ENCODE measurements at regions not wholly inside any gene's neighbourhood (a gene's known extent, or its start where the extent isn't known, plus 50 kb on each side); places are given as distances from the start of the nearest gene placed in this dataset.

DNA sequence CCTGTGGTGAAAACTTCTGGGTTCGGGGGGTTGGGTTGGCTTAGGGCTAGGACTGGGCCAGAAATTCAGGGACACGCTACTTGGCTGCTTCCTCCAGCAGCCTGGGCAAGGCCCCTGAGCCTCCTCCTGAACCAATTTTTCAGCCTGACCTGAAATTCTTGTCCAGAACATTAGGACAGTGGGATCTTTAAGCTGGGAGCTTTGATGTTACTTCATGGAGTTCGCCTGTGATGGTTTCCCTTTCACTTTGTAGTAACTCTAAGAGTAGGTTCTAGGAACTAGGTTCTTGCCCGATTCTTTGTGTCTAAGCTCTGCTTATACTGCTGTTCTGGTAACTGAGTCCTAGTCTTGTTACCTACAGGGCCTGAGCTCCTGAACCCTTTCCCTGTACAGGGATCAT is 75.3 kb downstream of the S1PR1 start:
- no peak overlapping the region for H3K27ac ChIP-seq
- no peak overlapping the region for H3K4me3 ChIP-seq
- intact Hi-C loops (cut with DNase I), result loop anchor here (5.0 kb wide), 1 partner anchor 45 kb away; no protein-coding TSS in a partner anchor
- H3K9ac ChIP-seq (ENCODE audit: low read depth in 2 of 2, low read length in 2 of 2), result no peak overlapping the region
- peaks cover 3% of the 10 kb centered on the region for H3K4me1 ChIP-seq
- no peaks in the 10 kb centered on the region for H3K9me3 ChIP-seq
- no peak for TF ChIP-seq CTCF (IDR thresholded peaks at IDR 0.05)
- H3K36me3 ChIP-seq, result no peaks in the 10 kb centered on the region
- no peaks in the 10 kb centered on the region for H3K27me3 ChIP-seq
- DNase-seq, result no peak

- peaks cover 3% of the 10 kb centered on the region for H3K4me1 ChIP-seq
- no peak for DNase-seq
- H3K36me3 ChIP-seq, result no peaks in the 10 kb centered on the region
- no peak overlapping the region for H3K27ac ChIP-seq
- no peak overlapping the region for H3K9ac ChIP-seq (ENCODE audit: low read depth in 2 of 2, low read length in 2 of 2)
- H3K9me3 ChIP-seq, result no peaks in the 10 kb centered on the region
- no peak overlapping the region for H3K4me3 ChIP-seq
- intact Hi-C loops (cut with DNase I), result loop anchor here (5.0 kb wide), 1 partner anchor 44 kb away; no protein-coding TSS in a partner anchor
- no peaks in the 10 kb centered on the region for H3K27me3 ChIP-seq
- no peak for TF ChIP-seq CTCF (IDR thresholded peaks at IDR 0.05)
Measured at GRCh38 chr1:101313356-101313755, 76.5 kb downstream of the S1PR1 start.

GRCh38 chr1:101314244-101314643 is 77.4 kb downstream of the S1PR1 start:
- peaks cover 3% of the 10 kb centered on the region for H3K4me1 ChIP-seq
- H3K36me3 ChIP-seq, result no peaks in the 10 kb centered on the region
- H3K9me3 ChIP-seq, result no peaks in the 10 kb centered on the region
- no peak overlapping the region for H3K27ac ChIP-seq
- intact Hi-C loops (cut with DNase I), result loop anchor here (5.0 kb wide), 1 partner anchor 43 kb away; no protein-coding TSS in a partner anchor
- no peak for TF ChIP-seq CTCF (IDR thresholded peaks at IDR 0.05)
- DNase-seq, result no peak
- H3K4me3 ChIP-seq, result no peak overlapping the region
- no peaks in the 10 kb centered on the region for H3K27me3 ChIP-seq
- H3K9ac ChIP-seq (ENCODE audit: low read depth in 2 of 2, low read length in 2 of 2), result no peak overlapping the region

DNA sequence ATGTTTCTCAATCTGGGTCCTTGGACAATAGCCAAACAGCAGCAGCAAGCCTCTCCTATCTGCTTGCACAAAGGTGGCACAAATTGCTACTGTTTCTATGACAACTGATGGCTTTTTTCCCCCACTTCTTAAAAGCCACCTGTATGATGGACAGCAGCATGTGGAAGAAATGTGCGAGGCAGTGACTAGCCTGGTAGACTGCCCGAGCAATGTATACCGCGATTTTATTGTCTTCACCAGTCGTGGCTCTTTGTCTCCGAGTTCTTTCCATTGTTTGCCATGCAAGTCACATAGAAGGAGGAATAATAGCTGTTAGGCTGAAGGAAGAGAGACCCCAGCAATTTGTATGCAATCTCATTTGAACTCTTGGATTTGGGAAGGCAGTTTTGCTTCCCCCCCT is 79.4 kb downstream of the S1PR1 start:
- H3K4me1 ChIP-seq, result no peaks in the 10 kb centered on the region
- H3K27me3 ChIP-seq, result no peaks in the 10 kb centered on the region
- no peak overlapping the region for H3K9ac ChIP-seq (ENCODE audit: low read depth in 2 of 2, low read length in 2 of 2)
- no peak for TF ChIP-seq CTCF (IDR thresholded peaks at IDR 0.05)
- intact Hi-C loops (cut with DNase I), result no loop called here
- no peak for DNase-seq
- H3K4me3 ChIP-seq, result no peak overlapping the region
- no peaks in the 10 kb centered on the region for H3K9me3 ChIP-seq
- no peaks in the 10 kb centered on the region for H3K36me3 ChIP-seq
- no peak overlapping the region for H3K27ac ChIP-seq

DNA sequence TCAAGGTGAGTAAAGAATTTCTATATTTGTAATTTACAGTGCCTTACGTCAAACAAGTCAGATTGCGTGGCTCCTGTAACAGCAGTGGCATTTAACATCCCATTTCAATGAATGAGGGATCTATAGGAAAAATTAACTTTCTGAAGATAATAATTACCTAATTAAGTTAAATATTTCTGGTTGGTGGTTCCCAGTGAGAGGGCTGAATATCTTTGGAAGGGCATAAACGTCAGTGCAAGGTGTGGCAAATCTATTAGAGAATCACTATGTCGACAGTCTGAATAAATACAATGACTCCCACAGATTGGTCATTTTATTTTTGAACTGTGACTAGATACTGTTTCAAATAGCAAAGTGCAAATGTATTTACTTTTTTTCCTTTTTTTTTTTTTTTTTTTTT is 80.0 kb downstream of the S1PR1 start:
- no peak for DNase-seq
- intact Hi-C loops (cut with DNase I), result no loop called here
- Histone ChIP-seq H3K4me3 (no peak overlapping the region), H3K27me3 (no peaks in the 10 kb centered on the region), H3K9me3 (no peaks in the 10 kb centered on the region), H3K36me3 (no peaks in the 10 kb centered on the region), H3K27ac (no peak overlapping the region), H3K9ac (ENCODE audit: low read depth in 2 of 2, low read length in 2 of 2) (no peak overlapping the region), H3K4me1 (no peaks in the 10 kb centered on the region)
- TF ChIP-seq CTCF (IDR thresholded peaks at IDR 0.05), result no peak

DNA sequence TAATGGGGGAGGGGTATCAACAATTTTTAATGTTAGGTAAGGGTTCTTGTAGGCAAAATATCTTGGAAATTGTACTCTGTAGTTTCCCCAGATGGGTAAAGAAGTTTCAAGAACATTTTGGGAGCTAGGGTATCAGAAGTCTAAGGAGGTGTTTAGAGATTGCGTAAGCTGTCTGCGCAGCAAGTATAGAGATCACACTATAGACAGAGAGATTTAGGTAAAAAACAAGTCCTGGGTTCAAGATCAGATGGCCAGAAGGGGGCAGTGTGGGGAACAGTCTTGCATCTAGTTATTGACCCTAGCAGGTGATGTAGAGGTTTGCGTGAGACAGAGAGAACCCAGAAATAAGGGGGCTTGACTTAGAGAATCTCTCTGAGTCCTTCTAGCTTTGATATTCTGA is 80.8 kb downstream of the S1PR1 start:
- H3K27me3 ChIP-seq, result no peaks in the 10 kb centered on the region
- H3K9me3 ChIP-seq, result no peaks in the 10 kb centered on the region
- no peak overlapping the region for H3K27ac ChIP-seq
- H3K9ac ChIP-seq (ENCODE audit: low read depth in 2 of 2, low read length in 2 of 2), result no peak overlapping the region
- no peak for TF ChIP-seq CTCF (IDR thresholded peaks at IDR 0.05)
- H3K4me3 ChIP-seq, result no peak overlapping the region
- H3K36me3 ChIP-seq, result no peaks in the 10 kb centered on the region
- no peaks in the 10 kb centered on the region for H3K4me1 ChIP-seq
- intact Hi-C loops (cut with DNase I), result no loop called here
- DNase-seq, result no peak
